Activated CD4-positive, alpha-beta T cell treated with anti-CD3 and anti-CD28 coated beads, Interleukin-2, Interleukin-6, amounts not matched to agents 100 ng/mL and 50 ng/mL, durations not matched to agents 16 hours and 8 hours (primary cell): ENCODE measurements at regions not wholly inside any gene's neighbourhood (a gene's known extent, or its start where the extent isn't known, plus 50 kb on each side); places are given as distances from the start of the nearest gene placed in this dataset.
"Not testable (repeated sequence)": the region's sequence is repeated elsewhere in the genome, so short reads cannot be mapped to it uniquely, and the experiment has no call there.

Source experiments
- DNase-seq: peaks from one replicate; pipeline ENCODE4 v3.0.0-alpha.2; 2020

DNA sequence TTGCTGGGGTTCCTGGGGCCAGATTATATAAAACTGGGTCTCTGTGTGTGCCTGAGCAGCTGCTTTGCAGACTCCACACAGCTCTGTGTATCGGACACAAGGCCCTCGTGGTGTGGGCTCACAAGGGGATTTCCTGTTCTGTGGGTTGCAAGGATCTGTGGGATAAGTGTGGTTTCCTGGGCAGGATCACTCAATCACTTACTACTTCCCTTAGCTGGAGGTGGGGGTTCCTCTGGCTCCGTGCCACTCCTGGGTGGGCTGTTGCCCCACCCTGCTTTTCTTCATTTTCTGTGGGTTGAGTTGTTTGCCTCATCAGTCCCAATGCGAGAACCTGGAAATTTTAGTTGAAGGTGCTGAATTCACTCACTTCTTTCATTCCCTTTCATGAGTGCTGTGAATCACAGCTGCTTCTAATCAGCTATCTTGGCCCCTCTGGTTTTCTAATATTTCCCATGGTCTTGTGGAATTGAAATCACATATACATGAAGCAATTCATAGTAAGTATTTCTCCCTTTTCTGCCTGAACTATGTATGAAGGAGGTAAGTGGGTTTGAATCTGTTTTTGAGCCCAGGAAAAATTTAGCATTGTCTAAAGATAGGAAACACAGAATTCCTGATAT is 196.3 kb downstream of the DCDC2C start:
- DNase-seq, result no peak

DNA sequence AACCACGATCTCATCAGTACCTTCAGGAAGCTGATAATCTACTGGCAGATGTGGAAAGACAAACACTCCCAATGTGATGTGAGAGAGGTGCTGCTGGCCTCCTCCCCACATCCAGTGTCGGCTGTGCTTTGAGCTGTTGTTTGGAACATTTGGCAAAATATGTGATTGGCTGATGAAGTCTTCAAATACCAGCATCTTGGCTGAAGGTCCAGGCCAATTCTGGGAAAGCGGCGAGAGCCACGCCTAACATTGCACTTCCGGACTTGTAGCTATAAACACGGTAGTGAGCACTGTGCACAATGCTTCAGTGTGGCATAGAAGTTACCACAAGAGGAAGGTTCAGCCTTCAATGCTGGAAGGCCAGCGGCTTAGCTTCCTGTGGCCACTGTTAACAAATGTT is 198.8 kb downstream of the DCDC2C start:
- DNase-seq, result no peak

DNA sequence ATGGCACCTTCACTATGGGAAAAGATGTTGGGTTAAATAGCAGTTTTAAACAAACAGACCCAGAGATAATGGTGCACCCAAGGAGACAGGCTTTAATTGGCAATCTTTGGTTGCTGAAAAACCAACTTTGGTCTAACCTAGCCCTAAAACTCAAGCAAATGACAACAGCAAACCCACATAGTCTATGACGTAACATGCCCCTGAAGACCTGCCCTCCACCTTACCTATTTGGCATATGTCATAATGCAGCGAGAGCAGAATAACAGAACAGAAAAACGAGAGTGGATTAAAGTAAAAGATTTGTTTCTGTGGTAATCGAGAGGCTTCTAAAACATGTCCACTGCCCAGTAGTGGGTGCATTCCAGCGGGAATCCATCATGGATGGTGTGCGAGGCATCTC is 200.7 kb downstream of the DCDC2C start:
- no peak for DNase-seq

DNA sequence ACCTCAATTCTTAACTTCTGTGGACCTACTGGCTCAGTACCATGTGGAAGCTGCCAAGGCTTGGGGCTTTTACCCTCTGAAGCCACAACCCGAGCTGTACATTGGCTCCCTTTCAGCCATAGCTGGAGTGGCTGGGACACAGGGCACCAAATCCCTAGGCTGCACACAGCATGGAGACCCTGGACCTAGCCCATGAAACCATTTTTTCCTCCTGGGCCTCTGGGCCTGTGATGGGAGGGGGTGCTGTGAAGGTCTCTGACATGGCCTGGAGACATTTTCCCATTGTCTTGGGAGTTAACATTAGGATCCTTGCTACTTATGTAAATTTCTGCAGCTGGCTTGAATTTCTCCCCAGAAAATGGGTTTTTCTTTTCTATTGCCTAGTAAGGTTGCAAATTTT is 205.1 kb downstream of the DCDC2C start:
- not testable (repeated sequence) for DNase-seq

DNA sequence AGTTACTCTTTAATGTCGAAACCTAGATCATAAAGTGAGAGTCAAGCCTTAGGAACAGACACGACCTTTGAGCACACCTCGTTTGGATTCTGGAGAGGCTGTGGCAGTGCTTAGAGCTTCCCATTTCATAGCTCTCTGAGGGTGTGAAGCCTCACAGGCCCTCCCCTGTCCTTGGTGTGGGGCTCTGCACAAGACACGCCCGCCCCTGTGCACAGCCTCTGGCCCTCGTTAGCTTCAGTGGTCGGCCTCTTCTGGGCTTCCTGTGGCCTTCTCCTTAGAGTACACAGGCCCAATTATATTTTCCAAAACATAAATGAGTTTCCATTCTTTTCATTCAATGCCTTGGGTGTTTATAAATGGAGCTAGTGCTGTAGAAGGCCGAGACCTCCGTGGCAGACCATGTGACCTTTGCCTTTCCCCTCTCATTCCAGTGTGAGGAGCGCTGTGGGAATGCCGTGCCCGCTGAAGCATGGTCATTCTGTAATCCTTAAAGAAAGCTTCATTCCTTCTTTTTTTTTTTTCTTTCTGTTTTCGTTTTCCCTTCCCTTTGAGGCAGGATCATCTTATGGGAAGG is 208.6 kb downstream of the DCDC2C start:
- DNase-seq, result no peak

DNA sequence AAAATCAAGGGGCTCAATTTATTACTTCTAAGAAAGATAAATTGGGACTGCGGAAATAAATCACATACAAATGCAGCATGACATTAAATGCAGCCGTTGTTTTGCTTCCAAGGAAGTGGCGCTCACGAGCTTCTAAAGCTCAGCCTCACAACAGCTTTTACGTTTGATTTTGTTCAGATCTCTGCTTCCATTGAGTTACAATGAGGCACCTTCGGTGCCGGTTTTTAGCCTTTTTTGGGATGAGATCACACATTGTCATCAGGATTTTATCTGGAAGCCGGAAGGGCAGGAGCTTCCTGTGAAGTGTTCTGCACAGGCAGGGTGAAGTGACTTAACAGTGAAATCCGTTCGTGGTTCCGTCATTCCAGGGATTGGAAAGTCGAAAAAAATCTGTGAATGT is 209.8 kb downstream of the DCDC2C start:
- DNase-seq, result no peak

DNA sequence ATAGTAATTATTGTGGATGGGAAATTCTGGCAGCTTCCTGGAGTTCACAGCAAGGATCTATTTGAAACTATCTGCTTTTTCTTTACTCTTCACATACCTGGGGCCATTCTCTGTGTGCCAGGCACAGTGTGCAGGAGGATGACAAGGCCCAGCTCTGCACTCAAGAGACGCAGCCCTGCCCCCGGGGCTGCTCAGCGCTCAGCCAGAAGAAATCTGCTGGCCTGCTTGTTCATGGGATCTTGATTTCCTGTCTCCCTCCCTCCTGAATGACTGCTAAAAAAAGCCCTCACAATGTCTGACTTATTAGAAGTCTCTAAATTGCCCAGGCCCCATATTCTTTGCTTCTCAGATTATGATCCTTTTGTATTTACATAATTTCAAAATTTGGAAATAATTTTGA is 210.9 kb downstream of the DCDC2C start:
- no peak for DNase-seq

DNA sequence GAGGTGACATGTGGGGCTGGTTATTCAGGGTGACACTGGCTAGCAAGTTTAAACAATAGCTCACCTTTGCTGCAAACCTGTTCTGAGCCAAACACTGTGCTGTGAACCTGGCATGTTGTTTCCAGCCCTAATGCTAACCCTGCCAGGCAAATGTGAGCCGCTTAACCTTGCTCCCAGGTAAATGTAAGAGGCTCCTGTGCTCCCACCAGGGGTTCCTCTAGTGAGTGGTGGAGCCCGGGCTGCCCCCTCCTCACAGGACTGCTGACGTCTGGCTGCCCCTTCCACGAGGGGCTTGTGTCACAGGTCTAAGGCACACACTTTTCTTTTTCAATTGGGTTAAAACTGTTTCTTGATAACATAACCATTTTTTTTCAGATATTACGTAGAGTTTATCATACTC is 223.7 kb downstream of the DCDC2C start:
- DNase-seq, result no peak

DNA sequence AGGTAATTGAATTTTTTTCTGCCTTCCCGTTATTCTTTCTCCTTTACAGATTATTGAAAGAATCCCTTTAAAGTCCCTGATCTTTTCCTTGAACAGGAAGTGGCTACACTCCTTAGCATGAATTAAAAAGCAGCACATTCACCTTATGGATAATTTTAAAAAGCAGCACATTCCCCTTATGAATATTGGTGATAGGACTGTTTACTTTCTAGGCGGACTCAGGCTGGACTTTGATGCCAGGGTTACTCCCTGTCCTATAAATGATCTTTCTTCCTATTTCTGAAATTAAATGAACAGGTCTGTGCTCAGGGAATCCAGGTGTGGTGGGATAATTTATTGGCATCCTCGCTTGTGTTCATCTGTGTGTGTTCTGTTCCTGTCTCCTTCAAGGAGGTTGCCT is 226.0 kb downstream of the DCDC2C start:
- no peak for DNase-seq

DNA sequence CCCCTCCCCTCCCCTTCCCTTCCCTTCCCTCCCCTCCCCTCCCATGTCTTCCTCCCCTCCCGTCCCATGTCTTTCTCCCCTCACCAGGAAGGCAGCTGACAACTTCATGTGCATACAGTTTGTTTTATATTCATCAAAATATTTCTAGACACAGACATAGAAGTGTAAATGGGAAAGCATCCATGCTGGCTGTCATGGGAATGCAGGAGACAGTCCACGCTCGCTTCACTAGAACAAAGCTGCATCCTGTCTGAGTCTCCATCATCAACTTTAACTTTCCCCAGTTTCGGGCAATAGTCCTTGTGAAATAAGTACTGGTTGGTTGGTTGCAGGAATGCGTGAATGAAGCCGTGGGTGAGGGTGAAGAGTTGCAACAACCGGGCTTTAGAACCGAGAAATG is 226.9 kb downstream of the DCDC2C start:
- no peak for DNase-seq

DNA sequence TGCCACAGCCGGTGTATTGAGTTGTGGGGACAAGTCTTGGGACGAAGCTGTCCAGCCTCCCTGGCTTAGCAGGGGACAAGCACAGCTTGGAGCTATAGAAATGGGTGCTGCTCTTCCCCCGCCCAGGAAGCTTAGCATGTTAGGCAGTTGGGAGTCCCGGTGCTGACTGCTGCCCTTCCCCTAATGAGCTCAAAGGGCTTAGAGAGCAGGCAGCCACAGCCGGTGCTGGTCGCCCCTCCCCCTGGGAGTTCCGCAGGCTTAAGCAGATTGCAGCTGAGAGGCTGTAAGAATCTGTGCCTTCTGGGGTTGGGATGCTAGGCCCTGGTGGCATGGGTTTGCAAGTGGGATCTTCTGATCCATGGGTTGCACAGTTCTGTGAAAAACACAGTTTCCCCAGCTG is 237.3 kb downstream of the DCDC2C start:
- no peak for DNase-seq

DNA sequence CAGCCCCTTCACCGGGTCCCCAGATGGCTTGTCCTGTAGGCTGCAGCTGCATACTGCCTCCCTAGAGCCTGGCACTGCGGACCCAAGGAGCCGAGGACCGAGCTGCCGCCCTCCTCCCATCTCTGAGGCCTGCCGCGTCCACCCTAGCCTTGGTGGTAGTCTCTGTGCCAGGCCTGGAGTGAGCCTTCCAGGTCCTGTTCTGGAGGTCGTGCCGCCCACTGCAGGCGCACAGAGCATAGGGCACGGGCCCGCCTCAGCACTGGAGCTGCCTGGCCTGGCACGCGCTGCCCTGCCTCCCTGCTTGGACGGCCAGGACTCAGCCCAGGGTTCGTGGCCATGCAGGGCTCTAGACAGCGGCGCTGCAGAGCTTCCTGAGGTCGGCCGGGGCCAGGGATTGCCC is 239.5 kb downstream of the DCDC2C start:
- DNase-seq, result no peak

DNA sequence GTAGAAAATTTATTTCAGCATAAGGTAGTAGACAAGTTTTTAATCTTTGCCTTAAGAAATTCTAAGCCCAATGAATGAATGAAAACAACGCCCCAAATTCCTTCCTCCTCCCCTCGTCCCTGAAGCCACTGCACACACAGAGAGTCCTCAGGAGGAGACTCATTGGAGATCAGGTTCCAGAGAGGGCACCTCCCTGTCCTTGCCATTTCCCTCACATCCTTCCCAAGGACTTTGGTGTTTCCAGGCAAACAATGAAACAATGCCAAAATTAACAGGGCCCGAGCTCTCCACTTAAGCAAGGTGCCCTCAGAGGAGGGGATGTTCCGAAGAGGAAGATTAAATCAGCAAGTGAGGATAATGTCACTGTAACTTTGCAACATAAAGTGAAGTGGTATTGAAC is 240.7 kb downstream of the DCDC2C start:
- DNase-seq, result no peak

DNA sequence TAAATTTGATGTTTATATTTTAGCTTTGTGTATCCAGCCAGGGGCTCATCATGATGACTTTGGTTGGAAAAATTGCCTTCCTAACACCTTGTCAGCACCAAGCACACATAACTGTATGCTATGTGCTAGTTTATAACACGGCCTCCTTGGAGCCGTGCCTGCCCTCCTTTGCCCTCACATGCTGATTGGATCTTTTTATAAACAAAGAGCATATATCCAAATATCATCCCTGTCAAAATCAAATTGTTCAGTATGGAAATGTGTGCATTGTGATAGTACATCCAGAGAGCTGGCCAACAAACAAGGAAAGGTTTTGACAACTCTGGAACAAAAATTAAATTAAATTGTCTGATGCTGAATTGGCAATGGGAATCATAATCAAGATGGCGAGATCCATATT is 241.5 kb downstream of the DCDC2C start:
- DNase-seq, result no peak

DNA sequence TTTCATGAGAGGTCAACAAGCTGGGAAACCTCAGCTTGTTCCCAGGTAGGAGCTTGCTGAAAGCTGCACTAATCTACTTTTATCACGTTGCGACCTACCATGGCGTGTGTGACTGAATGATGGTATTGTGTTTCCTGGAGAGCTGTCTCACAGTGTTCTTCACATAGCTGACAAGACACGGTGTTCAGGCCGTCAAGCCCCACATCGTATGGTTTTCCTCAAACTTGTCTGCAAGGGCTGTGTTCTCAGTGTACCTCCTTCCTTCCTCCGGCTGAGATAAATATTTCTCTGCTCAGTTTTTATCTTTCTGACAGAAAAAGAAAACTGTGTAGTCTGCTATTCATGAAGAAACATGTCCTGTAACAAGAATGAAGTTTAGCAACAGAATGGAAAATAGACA is 244.8 kb downstream of the DCDC2C start:
- DNase-seq, result no peak

DNA sequence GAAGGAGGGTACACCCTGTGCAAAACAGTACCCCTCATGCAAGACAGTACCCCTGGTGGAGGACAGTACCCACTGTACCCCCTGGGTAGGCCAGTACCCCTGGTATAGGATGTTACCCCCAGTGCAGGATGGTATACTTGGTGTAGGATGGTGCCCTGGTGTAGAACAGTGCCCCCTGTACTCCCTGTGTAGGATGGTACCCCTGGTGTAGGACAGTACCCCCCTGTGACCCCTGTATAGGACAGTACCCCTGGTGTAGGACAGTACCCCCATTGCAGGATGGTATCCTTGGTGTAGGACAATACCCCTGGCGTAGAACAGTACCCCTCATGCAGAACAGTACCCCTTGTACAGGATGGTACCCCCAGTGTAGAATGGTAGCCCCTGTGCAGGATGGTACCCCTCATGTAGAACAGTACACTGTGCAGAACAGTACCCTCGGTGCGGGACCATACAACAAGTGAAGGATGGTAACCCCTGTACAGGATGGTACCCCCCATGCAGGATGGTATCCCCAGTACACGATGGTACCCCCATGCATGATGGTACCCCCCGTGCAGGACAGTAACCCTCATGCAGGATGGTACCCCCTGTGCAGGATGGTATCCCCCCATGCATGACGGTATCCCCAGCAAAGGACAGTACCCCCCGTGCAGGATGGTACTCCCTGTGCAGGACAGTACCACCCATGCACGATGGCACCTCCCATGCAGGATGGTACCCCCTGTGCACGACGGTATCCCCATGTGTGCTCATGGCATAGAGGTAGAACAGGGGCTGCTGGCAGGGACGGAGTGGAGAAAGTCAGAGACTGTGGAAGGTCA is 248.0 kb downstream of the DCDC2C start:
- no peak for DNase-seq

DNA sequence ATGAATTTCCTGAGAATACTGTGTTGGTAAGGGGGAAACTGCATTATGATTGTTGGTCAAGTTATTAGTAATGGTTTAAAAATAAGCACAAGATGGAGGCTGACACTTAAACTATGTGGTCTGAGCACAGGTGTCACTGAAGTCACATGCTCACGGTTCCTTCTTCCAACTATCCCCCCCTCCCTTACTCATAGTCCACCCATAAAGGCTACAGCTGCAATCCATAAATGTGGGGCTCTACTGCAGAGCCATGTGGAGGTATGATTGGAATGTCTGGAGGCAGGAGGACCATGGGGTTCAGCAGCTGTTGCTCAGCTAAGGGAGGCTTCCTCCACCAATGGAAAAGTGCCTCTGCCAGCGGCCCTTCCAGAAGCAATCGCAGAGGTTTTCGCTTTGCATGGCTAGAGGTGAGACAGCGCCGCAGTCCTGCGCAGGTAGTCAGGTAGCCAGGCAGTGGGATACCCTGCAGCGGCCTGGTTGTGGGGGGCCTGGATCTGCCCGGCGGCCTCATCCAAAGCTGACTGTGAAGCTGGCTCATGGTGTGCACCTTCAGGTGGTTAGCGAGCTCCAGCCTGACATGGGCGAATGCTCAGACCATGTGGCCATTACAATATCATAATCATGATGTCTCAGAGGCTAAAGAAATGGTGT is 249.6 kb downstream of the DCDC2C start:
- DNase-seq, result no peak

DNA sequence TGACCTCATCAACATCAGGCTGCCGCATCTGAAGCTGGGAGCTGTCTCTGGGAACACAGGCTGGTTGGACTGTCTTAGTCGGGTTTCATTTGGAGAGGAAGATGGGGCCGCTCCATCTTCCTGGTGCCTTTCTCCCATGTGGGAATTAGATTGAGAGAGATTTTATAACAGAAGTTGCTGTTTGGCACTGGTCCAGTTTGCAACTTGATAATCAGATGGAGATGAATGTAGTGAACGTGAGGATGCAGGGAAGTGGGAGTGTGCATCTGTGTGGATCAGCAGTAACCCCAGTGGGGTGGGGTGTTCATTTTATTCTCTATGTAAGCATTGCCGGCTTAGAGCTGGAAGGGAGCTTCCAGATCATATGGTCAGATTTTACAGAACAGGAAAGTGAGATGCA is 250.9 kb downstream of the DCDC2C start:
- DNase-seq, result no peak

DNA sequence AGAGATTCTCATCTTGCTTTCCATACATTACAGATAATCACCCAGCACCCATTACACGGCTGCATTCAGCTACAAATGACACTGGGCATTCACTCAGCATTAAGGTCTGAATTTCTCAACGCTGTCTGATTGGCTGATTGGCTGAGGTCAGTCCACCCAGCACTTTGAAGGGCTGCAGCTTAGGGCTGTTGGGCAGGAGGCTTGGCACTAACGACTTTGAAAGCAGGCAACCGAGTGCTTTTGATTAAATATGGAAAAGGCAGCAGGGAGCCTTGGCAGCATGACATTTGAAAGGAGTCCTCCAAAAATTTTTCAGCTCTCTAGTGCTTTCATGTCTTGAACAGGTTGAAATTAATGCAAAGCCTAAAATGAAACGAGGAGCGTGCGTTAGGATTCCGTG is 253.0 kb downstream of the DCDC2C start:
- DNase-seq, result no peak

DNA sequence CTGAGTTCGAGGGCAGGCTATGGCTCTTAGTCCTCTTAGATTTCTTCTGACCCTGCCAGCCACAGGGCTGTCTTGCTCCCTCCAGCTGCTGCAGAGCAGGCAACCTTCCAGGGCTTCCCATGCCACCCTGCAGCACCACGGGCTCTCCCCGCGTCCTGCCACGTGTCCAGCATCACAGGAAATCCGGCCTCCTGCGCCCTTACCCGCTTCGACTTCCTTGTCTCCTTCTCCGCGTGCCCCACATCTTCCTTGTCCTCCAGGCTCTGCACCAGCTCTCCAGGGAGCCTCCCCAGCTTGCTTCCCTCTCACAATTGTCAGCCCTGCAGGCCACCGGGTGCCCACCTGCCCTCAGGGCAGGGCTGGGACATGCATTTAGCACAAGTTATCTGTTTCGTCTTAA is 253.5 kb downstream of the DCDC2C start:
- DNase-seq, result no peak

DNA sequence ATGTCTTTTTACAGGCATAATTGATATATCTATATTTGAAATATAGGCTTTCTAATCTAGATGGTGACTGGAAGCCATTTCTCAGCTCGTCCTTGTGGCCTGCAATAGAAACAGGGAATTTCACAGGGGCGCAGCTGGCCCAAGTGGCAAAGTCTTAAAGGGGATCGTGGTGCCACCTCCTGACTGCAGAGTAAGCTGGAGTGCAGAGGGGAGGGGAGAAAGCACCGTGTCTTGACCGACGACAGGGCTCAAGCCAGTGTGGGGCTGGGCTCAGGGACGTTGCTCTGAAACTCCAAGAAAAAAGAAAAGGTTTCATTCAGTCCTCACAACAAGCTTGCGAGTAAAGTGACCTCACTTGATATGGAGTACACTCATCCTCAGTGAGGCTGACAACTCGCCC is 255.1 kb downstream of the DCDC2C start:
- no peak for DNase-seq

DNA sequence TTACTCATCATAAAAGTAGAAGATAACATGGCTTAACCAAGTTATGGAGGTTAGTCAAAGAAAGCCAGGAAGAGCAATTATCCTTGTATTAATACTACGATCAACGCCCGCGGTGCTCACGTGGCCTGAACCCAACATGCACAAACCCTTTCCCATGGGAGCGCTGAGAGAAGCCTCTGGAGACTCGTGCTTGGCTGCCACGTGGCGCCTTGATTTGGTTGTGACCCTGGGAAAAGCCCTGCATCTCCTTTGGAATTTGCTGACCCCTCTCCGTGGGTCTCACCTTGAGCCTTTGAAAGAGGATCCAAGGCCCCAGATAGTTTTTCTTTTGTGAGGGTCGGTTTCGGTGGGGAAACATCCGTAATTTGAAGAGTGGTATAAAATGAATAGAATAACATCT is 255.6 kb downstream of the DCDC2C start:
- DNase-seq, result no peak

DNA sequence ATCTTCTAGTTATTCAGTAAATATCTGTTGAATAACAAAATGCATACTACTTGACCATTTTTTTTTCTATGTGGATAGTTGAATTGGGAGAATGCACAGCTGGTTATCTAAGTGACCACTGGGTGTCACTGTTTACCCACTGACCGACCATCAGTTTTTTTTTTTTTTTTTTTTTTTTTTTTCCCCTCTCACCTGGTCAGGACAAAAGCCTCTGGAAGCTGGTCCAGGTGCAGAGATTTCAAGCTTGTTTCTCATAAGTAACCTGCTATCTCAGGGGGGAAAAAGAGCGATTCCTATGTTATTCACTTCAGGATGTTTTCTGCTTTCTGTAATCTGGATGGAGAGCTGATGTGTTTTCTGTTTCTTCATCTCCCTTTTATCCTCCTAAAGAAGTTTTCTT is 256.0 kb downstream of the DCDC2C start:
- DNase-seq, result peak; percentile 9

DNA sequence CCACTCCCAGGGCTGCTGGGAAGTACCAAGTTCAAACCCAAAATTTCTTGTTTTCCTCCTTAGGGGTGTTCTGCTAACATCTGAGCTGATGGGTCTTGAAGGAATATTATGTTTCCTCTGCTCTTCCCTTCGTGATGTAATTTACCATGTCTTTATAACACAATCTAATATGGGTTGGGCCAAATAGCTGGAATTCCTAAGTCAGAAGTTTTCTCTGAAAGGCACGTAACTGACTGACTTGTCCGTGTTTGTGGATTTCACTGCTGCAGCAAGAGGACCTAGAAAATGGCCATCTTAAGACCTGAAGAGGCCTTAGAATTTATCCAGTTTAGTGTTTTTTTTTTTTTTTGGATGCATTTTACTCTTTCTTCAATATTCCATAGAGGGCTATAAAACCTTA is 256.7 kb downstream of the DCDC2C start:
- no peak for DNase-seq
